ENCODE measurements at regions not wholly inside any gene's neighbourhood (a gene's known extent, or its start where the extent isn't known, plus 50 kb on each side); places are given as distances from the start of the nearest gene placed in this dataset.
"Not testable (repeated sequence)": the region's sequence is repeated elsewhere in the genome, so short reads cannot be mapped to it uniquely, and the experiment has no call there.

DNA sequence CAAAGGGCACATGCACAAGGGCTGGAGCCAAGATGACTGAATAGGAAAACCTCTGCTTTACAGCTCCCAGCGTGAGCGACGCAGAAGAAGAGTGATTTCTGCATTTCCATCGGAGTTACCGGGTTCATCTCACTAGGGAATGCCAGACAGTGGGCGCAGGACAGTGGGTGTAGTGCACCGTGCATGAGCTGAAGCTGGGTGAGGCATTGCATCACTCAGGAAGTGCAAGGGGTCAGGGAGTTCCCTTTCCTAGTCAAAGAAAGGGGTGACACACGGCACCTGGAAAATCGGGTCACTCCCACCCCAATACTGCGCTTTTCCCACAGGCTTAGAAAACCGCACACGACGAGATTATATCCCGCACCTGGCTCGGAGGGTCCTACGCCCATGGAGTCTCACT, 64.5 kb upstream of the HTR1E start:
- not testable (repeated sequence) for DNase-seq (ENCODE audit: low spot score)

DNA sequence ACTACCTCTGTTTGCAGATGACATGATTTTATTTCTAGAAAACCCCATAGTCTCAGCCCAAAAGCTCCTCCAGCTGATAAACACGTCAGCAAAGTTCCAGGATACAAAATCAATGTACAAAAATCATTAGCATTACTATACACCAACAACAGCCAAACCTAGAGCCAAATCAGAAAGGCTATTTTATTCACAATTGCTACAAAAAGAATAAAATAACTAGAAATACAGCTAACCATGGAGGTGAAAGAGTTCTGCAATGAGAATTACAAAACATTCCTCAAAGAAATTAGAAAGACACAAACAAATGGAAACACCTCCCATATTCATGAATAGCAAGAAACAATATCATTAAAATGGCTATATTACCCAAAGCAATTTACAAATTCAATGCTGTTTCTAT, 65.6 kb upstream of the HTR1E start:
- no peak for DNase-seq (ENCODE audit: low spot score)

DNA sequence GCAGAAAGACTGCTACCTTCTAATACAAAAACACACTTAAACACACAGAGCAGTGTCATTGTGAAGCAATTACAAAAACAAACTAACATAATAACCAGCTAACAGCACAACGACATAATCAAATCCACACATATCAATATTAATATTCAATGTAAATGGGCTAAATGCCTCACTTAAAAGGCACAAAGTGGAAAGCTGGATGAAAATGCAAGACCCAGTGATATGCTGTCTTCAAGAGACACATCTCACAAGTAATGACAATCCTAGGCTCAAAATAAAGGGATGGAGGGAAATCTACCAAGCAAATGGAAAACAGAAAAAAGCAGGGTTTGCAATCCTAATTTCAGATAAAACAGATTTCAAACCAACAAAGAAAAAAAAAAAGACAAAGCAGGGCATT, 67.8 kb upstream of the HTR1E start:
- no peak for DNase-seq (ENCODE audit: low spot score)

DNA sequence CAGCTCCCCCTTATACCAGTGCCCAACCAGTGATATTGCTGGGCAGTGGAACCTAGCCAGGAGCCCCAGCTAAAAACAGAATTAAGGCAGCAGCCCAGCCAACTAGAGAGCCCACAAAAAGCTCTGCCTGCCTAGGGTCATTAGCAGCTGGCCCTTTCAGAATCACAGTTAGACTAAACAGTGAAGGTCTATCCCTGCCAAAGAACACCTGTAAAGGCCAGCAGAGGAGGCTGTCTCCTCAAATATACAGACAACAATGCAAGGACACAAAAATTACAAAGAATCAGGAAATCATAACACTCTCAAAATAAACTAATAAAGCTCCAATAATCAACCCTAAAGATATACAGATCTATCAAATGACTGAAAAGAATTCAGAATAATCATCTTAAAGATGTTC, 77.8 kb upstream of the HTR1E start:
- no peak for DNase-seq (ENCODE audit: low spot score)

DNA sequence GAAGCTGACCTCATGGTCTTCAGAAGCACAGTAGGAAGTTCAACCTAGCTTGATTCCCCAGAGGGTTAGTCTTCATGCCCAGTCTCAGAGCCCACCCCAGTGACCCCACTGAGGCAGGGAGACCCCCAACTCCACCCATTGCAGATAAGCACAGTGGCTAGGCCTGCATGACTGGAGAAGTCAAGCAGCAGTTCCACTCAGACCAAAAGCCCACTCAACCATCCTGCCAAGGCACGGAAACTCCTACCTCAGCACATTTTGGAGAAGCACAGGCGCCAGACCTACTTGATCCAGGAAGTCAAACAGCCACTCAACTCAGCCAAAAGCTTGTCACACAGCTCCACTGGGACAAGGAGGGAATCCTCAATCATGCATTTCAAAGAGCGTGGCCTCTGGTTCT, 78.4 kb upstream of the HTR1E start:
- no peak for DNase-seq (ENCODE audit: low spot score)

DNA sequence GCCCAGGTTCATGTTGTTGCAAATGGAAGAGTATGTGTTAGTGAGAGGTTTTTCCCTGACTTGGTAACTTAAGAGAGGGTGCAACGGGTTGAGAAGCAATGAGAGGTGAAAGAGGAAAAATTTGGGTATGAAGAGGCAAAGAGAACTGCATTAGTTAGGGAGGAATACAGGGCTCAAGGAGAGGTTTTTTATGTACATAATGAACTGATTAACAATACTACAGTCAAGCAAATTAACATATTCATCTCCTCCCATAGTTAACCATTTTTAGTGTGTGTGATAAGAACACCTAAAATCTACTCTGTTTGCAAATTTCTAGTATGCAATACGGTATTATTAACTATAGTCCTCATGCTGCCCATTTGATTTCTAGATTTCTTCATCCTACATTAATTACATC, 79.5 kb upstream of the HTR1E start:
- DNase-seq (ENCODE audit: low spot score) = no peak

DNA sequence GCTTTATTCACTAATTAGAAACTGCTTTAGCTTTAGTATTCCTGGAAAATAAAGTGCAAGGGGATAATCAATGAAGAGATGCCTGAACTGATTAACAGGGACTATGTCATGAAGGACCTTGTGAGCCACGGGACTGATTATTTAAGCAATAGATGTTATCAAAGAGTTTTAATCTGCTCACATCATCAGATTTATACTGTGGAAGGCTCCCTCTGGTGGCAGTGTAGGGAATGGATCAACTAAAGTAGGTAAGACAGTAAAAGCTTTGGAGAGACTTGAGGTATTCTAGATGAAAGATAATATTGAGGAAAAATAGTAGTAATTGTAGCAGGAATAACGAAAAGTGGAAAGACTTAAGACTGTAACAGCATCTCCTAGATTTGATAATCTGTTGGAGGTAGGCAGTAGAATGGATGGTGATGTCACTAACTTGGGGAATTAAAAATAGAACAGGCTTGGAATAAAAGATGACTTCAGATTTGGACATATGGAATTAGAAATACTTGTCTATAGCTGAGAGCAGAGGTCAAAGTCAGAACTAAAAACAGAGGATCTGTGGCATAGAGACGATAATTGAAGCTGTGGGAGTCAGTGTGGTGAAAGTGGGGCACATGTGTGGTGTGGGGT, 80.3 kb upstream of the HTR1E start:
- DNase-seq (ENCODE audit: low spot score) = peak; percentile 16

DNA sequence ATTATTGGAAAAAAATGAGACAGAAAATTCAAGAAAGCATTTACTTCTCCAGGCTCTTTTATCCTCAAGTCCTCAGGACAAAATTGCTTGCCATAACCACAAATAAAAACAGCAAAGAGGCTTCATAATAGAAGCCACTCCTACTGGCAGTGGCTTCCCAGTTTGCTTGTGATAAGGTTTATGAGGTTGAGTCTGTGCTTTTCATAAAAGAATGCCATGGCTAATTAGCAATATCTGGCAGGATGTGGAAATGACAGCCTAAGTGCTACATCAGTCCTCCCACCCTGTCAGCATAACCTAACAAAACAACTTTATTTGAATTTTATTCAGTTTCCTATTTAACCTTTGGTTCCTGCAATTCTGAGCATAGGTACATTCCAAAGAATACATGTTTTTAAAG, 80.9 kb upstream of the HTR1E start:
- no peak for DNase-seq (ENCODE audit: low spot score)

DNA sequence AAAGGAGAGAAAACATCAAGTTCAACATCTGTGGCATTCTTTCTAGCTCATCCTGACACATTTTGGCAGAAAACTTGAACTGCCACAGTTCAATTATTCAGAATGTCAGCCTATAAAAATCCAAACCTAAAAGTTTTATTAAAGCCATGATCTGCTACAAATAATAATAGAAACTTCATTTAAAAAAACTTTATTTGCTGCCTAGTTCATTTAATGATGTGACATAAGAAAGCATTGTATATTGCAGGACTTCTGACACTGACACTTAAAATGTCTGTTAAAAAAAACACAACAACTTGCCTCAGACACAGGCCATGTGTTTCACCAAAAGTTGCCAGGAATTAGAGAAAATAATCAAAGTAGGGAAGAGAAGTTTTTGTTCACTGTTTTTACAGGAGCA, 88.3 kb upstream of the HTR1E start:
- DNase-seq (ENCODE audit: low spot score) = no peak

DNA sequence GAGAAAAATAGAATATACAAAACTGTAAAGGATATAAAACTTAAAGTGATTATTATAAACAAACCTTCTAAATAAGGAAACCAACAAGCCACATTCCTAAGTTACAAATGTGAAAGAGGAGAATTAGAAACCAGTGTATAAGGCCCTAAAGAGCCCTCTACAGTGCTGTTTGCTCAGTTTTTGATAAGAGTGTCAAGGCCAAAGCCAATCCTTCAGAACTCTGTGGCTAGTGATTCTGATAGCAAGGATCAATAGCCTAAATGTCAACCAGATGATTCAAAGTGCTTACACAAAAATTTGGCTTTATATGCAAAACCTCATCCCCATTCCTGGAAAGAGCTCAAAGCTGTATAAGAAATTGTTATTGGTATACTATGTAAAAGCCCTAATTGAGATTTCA, 104.6 kb upstream of the HTR1E start:
- no peak for DNase-seq (ENCODE audit: low spot score)

DNA sequence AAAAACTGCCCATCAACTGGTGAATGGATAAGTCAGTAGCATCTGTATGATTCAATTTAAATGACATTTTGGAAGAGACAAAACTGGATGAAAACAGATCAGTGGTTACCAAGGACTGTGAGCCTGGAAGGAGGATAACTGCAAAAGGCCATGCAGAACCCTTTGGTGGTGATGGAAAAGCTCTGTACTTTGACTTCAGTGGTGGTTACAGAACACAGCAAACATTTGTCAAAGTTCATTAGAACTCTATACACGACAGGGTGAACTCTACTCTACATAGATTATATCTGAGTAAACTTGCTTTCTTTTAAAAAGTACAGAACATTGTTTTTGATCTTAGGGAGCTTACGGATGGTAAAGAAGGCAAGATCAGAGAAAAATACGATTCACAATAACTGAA, 111.9 kb upstream of the HTR1E start:
- DNase-seq (ENCODE audit: low spot score) = no peak

DNA sequence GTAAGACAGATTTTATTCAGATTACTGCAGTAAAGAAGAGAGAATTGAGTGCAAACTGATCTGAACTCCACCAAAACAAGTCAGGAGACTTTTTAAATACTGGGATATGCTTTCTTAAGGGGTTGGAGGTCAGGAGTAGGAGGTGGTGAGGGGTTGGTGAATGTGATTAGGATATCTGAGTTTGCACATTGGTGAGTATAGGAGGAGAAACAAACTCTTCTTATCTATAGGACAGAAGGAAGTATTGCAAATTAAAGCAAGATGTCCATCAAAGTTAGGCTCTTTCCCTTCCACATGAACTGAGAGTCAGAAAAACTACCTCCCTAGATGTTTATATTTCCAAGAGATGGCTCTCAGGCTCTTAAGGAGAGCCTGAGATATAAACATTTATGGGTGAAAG, 114.6 kb upstream of the HTR1E start:
- no peak for DNase-seq (ENCODE audit: low spot score)

DNA sequence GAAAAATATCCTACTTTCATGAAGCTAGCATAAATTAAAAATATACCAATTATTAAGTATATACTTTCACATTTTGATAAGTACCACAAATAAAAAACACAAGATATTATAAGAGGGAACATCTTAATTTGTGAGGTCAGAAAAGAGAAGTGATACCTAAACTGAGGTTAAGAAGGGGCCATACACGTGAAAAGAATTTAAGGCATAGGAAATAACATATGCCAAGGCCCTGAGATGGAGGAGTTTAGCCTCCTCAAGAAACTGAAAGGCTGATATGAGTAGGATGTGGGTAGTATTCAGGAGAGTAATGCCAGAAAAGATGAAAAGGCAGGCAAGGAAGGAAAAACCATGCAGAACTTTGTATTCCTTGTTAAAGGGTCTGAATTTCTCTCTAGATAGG, 116.6 kb upstream of the HTR1E start:
- no peak for DNase-seq (ENCODE audit: low spot score)

DNA sequence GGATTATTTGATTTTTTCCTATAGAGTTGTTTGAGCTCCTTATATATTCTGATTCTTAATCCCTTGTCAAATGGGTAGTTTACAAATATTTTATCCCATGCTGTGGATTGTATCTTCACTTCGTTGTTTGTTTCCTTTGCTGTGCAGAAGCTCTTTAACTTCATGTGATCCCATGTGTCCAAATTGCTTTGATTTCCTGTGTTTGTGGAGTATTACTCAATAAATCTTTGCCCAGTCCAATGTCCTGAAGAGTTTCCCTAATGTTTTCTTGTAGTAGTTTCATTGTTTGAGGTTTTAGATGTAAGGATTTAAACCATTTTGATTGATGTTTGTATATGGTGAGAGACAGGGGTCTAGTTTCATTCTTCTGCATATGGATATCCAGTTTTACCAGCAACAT, 143.7 kb upstream of the HTR1E start:
- no peak for DNase-seq (ENCODE audit: low spot score)

DNA sequence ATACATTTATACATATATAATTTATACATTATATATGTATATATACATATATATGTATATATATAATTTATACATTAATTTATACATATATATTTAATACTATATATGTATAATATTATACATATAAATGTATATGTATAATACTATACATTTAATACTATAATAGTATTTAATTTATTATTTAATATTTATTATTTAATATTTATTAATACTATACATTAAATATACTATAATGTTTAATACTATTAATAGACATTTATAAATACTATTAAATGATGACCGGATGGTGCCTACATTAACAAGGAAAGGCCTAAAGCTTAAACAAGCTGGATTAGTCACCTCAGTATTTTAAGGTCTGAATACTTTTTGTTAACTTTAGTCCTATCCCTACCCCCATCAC, 145.9 kb upstream of the HTR1E start:
- DNase-seq (ENCODE audit: low spot score) = no peak

DNA sequence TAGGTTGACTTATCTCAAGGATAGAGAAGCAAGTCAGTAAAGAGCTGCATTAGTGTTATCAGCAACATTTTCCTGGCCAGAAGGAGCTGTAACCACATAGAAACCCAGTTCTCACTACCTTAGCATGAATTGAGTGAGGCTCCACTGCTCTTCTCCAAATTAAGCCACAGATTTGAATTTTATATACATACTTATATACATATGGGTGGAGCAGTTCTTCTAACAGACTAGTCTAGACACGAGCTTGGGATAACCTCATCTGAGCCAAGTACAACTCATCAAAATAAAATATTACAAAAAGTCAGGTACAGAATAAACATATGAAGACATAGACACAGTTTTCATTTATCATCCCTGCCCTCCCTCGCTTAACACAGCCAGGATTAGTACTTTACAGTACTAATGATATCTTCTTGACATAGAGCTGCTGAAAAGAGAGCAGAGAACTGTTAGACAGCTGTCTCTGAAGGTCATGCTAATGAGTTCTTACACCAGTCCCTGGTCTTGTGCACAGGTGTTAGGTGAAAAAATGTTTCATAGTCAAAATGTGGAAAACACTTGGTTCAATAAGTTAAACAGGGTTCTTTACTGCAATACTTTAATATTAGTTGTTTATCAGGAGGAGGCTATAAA, 147.4 kb upstream of the HTR1E start:
- DNase-seq (ENCODE audit: low spot score) = no peak

DNA sequence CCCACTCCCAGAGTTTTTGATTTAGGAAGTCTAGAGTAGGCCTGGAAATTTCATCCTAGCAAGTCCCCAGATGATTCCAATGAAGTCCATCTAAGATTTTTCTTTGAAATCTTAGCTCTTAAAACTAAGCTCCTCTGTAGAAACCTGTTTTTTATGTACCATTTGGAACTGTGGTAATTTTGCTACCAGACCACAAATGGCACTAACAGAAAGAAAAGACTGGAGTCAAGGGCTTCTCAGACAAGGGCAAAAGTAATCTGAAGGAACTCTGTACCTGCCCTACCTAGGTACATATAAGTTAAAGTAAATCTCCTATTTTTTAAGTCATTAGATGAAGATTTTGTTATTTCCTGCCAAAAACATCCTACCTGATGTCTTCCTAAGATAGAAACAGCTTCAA, 155.0 kb upstream of the HTR1E start:
- DNase-seq (ENCODE audit: low spot score) = no peak

DNA sequence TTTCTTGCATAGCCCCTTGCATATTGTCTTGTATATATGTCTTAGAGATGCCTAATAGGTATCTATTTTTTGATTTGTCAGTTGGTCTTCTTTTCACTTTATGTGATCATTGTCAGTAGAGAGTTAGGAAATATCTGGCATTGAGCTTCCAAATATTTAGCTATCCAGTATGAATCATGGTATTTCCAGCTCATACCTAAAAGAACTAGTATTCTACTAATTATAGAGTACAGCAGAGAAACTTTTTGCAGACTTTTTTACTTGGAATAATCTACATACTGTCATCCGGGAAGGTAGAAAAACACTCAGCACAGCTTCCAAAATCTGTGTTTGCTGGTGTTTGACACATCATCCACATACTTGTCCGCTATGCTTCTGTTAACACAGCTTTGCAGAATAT, 156.4 kb upstream of the HTR1E start:
- no peak for DNase-seq (ENCODE audit: low spot score)

DNA sequence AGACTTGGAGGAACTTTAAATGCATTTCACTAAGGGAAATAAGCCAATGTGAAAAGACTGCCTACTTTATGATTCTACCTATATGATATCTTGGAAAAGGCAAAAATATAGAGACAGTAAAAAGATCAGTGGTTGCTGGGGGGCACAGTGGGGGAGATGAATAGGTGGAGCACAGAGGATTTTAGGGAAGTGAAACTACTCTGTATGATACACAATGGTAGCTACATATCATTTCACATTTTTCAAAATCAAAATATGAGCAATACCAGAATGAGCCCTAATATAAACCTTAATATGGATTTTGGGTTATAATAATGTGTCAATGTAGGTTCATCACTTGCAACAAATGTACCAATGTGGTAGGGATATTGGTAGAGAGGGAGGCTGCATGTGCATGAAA, 161.4 kb upstream of the HTR1E start:
- no peak for DNase-seq (ENCODE audit: low spot score)

DNA sequence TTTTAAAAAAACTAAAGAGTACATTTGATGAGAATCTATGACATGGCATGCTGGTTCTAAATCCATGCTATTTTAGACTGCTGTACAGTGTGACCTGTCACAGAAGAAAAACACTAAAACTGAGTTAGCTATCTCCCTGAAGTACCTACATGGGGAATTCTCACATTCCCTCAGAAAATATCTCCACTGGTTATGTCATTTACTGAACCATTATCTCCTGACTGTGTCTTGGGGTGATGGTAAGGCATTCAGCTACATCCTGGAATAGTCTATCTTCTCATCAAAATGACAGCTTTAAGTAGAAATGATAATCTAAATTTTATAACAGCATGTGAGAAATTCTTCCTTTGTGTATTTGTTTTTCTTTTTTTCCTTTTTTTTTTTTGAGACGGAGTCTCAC, 172.1 kb upstream of the HTR1E start:
- DNase-seq (ENCODE audit: low spot score) = no peak

DNA sequence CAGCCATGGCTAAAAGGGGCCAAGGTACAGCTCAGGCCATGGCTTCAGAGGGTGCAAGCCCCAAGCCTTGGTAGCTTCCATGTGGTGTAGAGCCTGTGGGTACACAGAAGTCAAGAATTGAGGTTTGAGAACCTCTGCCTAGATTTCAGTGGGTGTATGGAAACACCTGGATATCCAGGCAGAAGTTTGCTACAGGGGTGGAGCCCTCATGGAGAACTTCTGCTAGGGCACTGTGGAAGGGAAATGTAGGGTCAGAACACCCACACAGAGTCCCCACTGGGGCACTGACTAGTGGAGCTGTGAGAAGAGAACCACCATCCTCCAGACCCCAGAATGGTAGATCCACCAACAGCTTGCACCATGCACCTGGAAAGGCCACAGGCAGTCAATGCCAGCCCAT, 177.4 kb upstream of the HTR1E start:
- DNase-seq (ENCODE audit: low spot score) = not testable (repeated sequence)

DNA sequence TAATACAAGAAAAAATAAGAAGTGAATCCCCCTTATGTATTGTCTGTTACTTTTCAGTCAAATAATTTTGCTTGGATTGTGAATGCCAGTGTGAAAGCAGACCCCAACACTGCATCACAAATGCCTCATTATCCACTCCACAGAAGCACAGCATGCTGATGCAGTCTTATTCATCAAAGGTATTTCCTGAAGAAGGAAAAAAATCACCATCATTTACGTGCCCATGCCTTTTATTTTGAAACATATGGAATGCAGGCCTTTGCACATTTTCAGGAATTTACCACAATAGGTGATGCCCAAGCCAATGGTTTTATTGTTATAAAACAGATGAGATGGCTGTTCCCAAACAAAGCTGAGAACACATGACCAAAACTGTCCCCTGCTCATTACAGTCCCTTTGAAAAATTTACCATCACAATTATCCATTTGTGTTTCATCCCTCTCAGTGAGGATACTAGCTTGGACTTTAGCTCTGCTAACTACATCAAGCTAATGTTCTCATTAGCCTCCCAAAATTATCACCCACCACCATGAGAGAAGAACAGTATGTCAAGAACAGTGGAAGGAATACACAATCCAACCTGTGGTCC, 180.6 kb upstream of the HTR1E start:
- DNase-seq (ENCODE audit: low spot score) = no peak

DNA sequence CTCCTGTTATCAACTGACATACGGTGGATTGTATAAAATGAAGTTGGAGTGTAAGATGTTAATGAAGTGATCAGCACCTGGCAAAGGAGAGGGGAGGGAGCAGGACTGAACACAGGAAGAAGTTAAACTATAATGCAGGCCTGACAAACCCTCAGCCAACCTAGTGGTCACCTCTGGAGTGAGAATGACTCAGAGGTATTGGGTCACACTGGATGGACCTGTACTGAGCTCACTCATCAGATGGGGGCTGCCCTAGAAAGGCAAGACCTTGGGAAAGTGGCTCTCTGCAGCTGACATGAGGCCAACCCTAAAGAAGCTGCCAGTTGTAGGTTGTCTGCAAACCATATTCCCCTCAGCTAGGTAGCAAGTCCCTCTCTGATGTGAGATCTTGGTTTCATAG, 193.3 kb upstream of the HTR1E start:
- no peak for DNase-seq (ENCODE audit: low spot score)

DNA sequence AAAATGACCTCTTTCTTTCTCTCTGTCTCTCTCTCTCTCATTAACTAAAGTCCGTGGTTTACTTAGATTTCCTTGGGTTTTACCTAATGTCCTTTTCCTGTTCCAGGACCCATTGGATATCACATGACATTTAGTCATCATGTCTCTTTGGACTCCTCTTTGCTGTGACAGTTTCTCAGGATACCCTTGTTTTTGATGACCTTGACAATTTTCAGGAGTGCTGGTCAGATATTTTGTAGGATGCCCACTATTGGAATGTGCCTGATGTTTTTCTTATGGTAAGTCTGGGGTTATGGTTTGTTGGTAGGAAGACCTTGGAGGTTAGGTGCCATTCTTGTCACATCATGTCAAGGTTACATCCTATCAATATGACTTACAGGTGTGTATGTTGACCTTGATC, 199.2 kb upstream of the HTR1E start:
- no peak for DNase-seq (ENCODE audit: low spot score)

All from globus pallidus (tissue), 1 donor.